ENCODE measurements at regions not wholly inside any gene's neighbourhood (a gene's known extent, or its start where the extent isn't known, plus 50 kb on each side); places are given as distances from the start of the nearest gene placed in this dataset.

DNA sequence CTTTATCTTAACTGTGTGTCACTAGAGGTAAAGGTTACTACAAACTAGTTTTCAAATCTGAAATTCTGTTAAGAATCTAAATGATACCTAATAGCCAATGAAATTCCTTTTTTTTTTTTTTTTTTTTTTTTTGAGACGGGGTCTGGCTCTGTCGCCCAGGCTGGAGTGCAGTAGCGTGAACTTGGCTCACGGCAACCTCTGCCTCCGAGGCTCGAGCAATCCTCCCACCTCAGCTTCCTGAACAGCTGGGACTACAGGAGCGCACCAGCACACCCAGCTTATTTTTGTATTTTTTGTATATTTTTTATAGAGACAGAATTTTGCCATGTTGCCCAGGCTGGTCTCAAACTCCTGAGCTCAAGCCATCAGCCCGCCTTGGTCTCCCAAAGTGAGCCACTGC lies 160.3 kb upstream of the NEBL start:
- TF ChIP-seq, protein P1, sequence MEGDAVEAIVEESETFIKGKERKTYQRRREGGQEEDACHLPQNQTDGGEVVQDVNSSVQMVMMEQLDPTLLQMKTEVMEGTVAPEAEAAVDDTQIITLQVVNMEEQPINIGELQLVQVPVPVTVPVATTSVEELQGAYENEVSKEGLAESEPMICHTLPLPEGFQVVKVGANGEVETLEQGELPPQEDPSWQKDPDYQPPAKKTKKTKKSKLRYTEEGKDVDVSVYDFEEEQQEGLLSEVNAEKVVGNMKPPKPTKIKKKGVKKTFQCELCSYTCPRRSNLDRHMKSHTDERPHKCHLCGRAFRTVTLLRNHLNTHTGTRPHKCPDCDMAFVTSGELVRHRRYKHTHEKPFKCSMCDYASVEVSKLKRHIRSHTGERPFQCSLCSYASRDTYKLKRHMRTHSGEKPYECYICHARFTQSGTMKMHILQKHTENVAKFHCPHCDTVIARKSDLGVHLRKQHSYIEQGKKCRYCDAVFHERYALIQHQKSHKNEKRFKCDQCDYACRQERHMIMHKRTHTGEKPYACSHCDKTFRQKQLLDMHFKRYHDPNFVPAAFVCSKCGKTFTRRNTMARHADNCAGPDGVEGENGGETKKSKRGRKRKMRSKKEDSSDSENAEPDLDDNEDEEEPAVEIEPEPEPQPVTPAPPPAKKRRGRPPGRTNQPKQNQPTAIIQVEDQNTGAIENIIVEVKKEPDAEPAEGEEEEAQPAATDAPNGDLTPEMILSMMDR (IDR thresholded peaks at IDR 0.05), result no peak
- no peak for TF ChIP-seq POLR2A (IDR thresholded peaks at IDR 0.05)
